ENCODE measurements at regions not wholly inside any gene's neighbourhood (a gene's known extent, or its start where the extent isn't known, plus 50 kb on each side); places are given as distances from the start of the nearest gene placed in this dataset.

DNA sequence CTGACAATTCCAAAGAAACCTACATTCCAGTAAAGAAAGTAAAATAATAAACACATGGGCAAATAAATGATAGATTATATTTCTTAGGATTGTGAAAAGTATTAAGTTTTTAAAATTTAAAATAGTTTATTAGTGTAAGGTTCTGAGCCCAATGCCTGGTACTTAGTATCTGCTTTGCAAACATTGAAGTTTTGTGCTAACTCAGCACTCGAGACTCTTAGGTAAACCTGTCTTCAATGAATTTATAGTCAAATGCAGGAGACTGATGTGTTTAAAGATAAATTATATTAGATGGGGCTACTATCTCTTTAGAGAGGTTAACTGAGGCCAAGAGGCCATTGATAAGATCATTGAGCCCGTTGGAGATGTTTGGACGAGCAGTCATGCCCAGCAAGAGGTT is 138.3 kb upstream of the SALL1 start:
- no peak for DNase-seq (ENCODE audit: low spot score)

- no peak for DNase-seq (ENCODE audit: low spot score)
These were observed 136.2 kb upstream of the SALL1 start for GRCh38 chr16:51287121-51287755.

DNA sequence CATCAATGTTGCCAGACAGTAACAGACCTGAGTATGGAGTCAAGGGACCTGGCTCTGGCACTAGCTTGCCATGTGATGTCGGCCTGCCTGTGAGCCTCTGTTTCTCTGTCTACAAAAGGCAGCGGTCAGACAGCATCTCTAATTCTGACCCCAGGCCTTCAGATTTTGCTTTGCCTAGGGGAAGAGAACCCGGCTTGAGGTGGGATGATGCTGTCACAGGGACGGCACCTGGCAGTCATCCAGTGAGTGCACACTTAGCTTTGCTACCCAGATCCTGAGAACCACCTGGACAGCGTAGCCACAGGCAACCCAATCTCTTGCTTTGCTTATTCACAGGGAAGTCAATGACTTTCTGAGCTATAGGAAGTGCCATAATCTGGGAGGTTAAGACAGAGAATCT is 135.2 kb upstream of the SALL1 start:
- DNase-seq (ENCODE audit: low spot score): no peak

GRCh38 chr16:51276336-51276735 is 125.3 kb upstream of the SALL1 start:
- DNase-seq (ENCODE audit: low spot score): no peak

DNA sequence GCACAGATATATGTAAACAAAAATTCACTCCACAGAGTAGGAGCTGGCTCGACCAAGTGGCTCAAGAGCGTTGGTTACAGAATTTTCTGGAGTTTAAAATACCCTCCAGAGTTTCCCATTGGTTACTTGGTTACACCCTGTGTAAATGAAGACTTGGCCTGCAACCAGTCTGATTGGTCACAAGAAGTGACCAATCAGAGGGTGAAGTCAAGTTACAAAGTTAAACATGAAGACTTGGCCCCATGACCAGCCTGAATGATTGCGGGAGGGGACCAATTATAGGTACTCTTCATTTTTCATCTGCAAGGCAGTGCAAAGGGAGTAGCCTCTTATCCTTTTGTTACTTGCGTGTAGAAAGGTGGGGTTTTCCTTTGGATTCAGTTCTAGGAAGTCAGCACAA is 121.3 kb upstream of the SALL1 start:
- DNase-seq (ENCODE audit: low spot score): no peak

DNA sequence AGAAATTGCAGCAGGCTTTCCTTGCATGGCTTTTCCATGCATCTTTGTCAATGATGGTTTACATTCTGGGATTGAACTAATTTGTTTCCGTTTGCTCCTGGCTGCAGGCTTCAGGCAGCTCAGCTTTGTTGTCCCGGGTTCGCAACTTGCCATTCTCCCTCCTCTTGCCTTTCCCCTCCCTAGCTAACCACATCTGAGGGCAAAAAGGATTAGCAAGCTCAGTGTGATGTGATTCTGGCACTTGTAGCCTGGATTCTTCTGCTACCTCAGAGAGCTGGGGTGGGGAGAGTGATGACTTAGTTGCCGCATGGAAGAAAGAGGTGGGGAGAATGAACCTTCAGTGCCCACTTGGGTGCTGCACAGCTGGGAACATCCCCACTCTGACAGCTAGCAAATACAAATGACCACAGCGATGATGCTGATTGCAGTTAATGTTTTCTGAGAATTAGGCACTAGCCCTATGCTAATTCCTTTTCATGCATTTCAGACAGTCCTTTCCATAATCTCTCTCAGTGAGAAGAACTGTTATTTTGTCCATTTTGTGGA is 120.2 kb upstream of the SALL1 start:
- no peak for DNase-seq (ENCODE audit: low spot score)

DNA sequence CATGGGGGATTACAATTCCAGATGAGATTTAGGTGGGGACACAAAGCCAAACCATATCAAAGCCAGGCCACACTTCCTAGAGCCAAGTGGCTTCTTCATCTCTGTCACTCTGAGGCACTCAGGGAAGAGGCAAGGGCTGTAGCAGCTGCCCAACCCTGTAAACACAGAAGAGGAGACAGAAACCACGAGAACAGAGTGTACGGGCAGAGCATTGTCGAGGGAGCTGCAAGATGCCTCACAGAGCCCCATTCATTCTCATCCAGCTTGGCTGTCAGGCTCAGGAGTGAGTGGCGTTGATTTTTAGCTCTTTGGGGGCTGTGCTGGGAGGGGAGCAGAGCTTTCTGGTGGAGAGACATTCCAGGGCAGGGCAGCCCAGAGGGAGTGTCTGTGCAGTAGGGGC is 117.2 kb upstream of the SALL1 start:
- no peak for DNase-seq (ENCODE audit: low spot score)

DNA sequence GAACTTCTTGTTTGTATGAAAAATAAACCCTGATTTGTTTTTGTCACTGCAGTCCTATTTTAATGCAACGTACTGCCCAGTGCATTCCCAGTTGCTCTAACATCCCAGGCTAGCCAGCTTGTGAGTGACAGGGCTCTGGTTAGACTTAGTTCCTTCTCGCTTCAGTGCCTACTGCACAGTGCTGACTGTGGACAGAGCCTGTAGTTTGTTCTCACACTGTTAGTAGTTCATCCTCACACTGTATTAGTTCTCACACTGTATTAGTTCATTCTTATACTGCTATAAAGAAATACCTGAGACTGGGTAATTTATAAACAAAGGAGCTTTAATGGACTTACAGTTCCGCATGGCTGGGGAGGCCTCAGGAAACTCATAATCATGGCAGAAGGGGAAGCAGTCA is 116.6 kb upstream of the SALL1 start:
- DNase-seq (ENCODE audit: low spot score): no peak

DNA sequence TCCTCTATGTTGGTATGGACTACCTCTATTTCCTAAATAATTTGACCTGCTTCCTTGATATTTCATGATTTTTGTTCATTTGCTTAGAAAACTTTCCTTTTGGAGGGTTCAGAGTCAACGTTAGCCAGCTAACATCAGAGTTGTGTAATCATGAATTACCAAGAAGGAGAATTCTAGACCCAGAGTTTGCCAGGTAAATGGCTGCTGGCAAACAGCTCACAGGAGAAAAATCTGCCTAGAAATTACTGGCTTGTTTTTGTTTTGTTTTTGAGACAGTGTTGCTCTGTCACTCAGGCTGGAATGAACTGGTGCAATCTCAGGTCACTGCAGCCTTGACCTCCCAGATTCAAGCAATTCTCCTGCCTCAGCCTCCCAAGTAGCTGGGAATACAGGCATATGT is 111.4 kb upstream of the SALL1 start:
- DNase-seq (ENCODE audit: low spot score): no peak

GRCh38 chr16:51261919-51262318 is 110.8 kb upstream of the SALL1 start:
- no peak for DNase-seq (ENCODE audit: low spot score)

DNA sequence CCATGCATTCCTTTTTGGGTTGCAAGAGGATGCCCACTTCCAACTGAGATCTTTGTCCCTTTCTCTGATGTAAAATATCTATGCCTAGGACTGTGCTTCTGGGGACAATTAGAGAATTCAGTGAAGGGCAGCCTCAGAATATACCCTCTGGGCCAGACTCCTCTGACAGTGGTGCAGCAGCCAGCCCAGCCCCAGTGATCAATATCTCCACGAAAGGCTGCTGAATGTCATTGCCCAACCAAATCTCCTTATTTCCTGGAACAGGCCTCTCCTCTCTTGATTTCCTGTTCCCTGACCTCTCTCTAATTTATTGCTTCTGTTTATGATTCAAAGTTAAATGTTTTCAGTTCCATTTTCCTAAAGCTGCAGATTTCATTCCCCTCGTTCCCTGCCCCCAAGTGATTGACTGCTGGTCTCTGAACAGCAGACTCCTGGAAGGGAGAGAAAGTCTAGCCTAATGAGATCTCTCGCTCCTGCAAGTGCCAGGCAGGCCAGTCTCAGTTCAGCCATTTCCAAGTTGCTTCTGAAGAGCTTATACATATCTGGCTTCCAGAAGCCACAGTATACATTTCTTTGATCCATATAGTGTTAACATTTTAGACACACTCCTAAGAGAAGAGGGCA is 104.4 kb upstream of the SALL1 start:
- DNase-seq (ENCODE audit: low spot score): no peak

DNA sequence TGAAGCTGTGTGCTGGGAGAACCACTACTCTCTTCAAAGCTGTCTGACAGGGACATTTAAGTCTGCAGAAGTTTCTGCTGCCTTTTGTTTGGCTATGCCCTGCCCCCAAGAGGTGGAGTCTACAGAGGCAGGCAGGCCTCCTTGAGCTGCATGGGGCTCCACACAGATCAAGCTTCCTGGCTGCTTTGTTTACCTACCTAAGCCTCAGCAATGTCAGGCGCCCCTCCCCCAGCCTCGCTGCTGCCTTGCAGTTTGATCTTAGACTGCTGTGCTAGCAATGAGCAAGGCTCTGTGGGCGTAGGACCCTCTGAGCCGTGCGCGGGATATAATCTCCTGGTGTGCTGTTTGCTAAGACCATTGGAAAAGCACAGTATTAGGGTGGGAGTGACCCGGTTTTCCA is 103.3 kb upstream of the SALL1 start:
- peak; percentile 41 for DNase-seq (ENCODE audit: low spot score)

DNA sequence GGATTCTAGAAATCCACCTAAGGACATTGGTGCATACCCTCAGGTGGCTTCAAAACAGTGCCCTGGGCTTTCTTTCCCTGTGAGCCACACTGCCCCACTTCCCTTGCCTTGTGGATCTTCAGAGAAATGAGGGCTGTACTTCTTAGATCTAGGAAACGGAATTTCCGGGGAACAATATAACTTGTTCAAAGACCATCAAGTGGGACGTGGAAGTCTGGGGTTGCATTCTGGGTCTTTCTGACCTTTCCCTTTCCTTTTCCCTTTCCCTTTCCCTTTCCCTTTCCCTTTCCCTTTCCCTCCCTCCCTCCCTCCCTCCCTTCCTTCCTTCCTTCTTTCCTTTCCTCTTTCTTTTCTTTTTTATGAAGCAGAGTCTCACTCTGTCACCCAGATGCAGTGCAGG is 97.1 kb upstream of the SALL1 start:
- DNase-seq (ENCODE audit: low spot score): no peak

DNA sequence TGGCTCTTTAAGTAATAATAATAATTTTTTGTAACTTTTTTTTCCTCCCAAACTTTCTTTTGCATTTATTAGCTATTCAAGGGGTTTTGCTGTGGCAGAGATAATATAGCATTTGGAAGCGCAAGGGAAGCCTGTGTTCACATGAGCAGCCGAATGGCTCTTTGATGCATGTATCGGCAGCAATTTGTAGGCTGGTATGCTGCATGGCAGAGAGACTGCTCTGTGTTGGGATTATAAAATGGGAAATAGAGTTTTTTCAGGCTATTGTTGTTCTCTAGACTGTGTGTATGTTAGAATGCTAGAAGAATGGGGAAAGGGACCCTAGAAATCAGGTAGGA is 94.6 kb upstream of the SALL1 start:
- DNase-seq (ENCODE audit: low spot score): no peak

GRCh38 chr16:51244887-51245657 is 94.0 kb upstream of the SALL1 start:
- DNase-seq (ENCODE audit: low spot score): no peak

GRCh38 chr16:51243936-51244436 is 92.9 kb upstream of the SALL1 start:
- DNase-seq (ENCODE audit: low spot score): no peak

DNA sequence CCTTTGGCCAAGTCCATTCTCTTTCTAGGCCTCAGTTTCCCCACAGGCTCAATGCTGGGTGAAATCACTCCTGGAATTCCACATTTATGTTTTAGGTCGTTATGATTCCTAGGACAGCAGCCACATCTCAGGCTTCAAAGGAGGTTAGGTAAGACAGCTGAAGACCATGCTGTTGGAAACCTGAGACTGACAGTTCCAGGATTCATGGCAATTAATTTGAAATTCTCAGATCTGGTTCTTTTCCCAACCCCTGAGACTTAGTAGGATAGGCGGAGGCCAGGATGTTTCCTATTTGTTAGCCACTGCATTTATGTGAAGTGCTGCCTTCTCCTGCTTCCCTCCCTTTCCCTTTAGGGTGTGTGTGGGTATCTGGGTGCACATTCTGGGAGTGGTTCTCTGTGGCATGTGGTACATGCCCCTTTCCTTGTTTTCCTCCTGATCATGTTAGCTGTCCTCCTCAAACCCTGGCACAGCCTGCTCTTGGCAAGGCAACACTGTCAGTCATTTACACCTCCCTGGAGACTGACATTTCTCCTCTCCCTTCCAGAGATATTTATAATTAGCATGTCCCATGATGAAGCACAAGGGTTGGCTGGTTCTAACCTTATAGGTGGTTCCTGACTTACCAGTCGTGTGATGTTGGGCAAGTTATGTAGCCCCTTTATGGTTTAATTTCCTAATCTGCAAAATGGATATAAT is 91.4 kb upstream of the SALL1 start:
- no peak for DNase-seq (ENCODE audit: low spot score)

- no peak for DNase-seq (ENCODE audit: low spot score)
These were observed 88.1 kb upstream of the SALL1 start for GRCh38 chr16:51239196-51239595.

GRCh38 chr16:51237861-51238378 is 86.8 kb upstream of the SALL1 start:
- no peak for DNase-seq (ENCODE audit: low spot score)

- DNase-seq (ENCODE audit: low spot score): no peak
These were observed 86.1 kb upstream of the SALL1 start for GRCh38 chr16:51237207-51237606.

DNA sequence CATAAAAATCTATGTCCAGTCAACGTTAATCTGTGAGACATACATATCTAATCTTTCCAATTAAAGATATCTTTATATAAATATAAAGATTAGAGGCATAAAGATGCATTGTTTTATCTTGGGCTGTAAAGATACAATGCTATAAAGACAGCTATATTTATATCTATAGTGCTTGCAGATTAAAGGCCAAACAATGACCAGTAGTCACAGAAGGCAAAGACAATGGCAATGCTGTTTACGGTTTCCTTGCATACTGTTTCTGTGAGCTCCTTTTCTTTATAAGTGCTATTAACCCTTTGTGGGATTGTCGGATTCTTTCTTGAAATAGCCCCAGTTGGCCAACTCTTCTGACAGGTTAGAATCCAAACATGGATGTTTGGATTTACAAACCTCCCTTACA is 85.5 kb upstream of the SALL1 start:
- no peak for DNase-seq (ENCODE audit: low spot score)

GRCh38 chr16:51231702-51232101 is 80.6 kb upstream of the SALL1 start:
- DNase-seq (ENCODE audit: low spot score): no peak

Measured in mesenteric fat pad (tissue), 1 donor.